ENCODE measurements at regions not wholly inside any gene's neighbourhood (a gene's known extent, or its start where the extent isn't known, plus 50 kb on each side); places are given as distances from the start of the nearest gene placed in this dataset.

GRCh38 chr3:118098827-118099226, 935.8 kb downstream of the IGSF11 start:
- H3K27ac ChIP-seq = no peak overlapping the region
- H3K4me3 ChIP-seq = no peak overlapping the region
- no peak for TF ChIP-seq CTCF (IDR thresholded peaks at IDR 0.05)
- ATAC-seq (no peak), DNase-seq (no peak)
- WGBS, 3 donors = 15 to 39% (median 36%) methylated on average over 1 of the region's 1 CpG
- intact Hi-C loops (cut with DNase I) = no loop called here
- H3K36me3 ChIP-seq (ENCODE audit: insufficient read depth in 1 of 2, low read depth in 1 of 2) = no peaks in the 10 kb centered on the region
- no peaks in the 10 kb centered on the region for H3K27me3 ChIP-seq (ENCODE audit: insufficient read depth in 3 of 3, low read length in 2 of 3)
- H3K4me1 ChIP-seq = no peaks in the 10 kb centered on the region
- no peaks in the 10 kb centered on the region for H3K9me3 ChIP-seq

GRCh38 chr3:118101891-118102290, 932.8 kb downstream of the IGSF11 start:
- no peaks in the 10 kb centered on the region for H3K4me1 ChIP-seq
- H3K36me3 ChIP-seq (ENCODE audit: insufficient read depth in 1 of 2, low read depth in 1 of 2) = no peaks in the 10 kb centered on the region
- ATAC-seq (no peak), DNase-seq (no peak)
- no peak overlapping the region for H3K27ac ChIP-seq
- no peaks in the 10 kb centered on the region for H3K9me3 ChIP-seq
- H3K27me3 ChIP-seq (ENCODE audit: insufficient read depth in 3 of 3, low read length in 2 of 3) = no peaks in the 10 kb centered on the region
- intact Hi-C loops (cut with DNase I) = no loop called here
- 83 to 95% (median 88%) methylated on average over 2 of the region's 2 CpGs for WGBS, 3 donors
- no peak overlapping the region for H3K4me3 ChIP-seq
- no peak for TF ChIP-seq CTCF (IDR thresholded peaks at IDR 0.05)

- ATAC-seq = no peak
- WGBS, 3 donors = 64 to 71% (median 71%) methylated on average over 2 of the region's 2 CpGs
- no peaks in the 10 kb centered on the region for H3K27me3 ChIP-seq (ENCODE audit: insufficient read depth in 3 of 3, low read length in 2 of 3)
- DNase-seq = no peak
- H3K36me3 ChIP-seq (ENCODE audit: insufficient read depth in 1 of 2, low read depth in 1 of 2) = no peaks in the 10 kb centered on the region
- intact Hi-C loops (cut with DNase I) = no loop called here
- H3K4me3 ChIP-seq = no peak overlapping the region
- no peaks in the 10 kb centered on the region for H3K4me1 ChIP-seq
- H3K9me3 ChIP-seq = no peaks in the 10 kb centered on the region
- TF ChIP-seq CTCF (IDR thresholded peaks at IDR 0.05) = no peak
- H3K27ac ChIP-seq = no peak overlapping the region
Observed at GRCh38 chr3:118102737-118103136, 931.9 kb downstream of the IGSF11 start.

GRCh38 chr3:118108201-118108600, 926.4 kb downstream of the IGSF11 start:
- ATAC-seq (no peak), DNase-seq (no peak)
- intact Hi-C loops (cut with DNase I) = no loop called here
- H3K9me3 ChIP-seq = no peaks in the 10 kb centered on the region
- H3K27me3 ChIP-seq (ENCODE audit: insufficient read depth in 3 of 3, low read length in 2 of 3) = no peaks in the 10 kb centered on the region
- no peak overlapping the region for H3K27ac ChIP-seq
- H3K36me3 ChIP-seq (ENCODE audit: insufficient read depth in 1 of 2, low read depth in 1 of 2) = no peaks in the 10 kb centered on the region
- TF ChIP-seq CTCF (IDR thresholded peaks at IDR 0.05) = no peak
- WGBS, 3 donors = 53 to 58% (median 58%) methylated on average over 2 of the region's 2 CpGs
- H3K4me3 ChIP-seq = no peak overlapping the region
- no peaks in the 10 kb centered on the region for H3K4me1 ChIP-seq

- no peak for TF ChIP-seq CTCF (IDR thresholded peaks at IDR 0.05)
- DNase-seq (no peak), ATAC-seq (no peak)
- Histone ChIP-seq H3K9me3 (no peaks in the 10 kb centered on the region), H3K36me3 (ENCODE audit: insufficient read depth in 1 of 2, low read depth in 1 of 2) (no peaks in the 10 kb centered on the region), H3K4me1 (no peaks in the 10 kb centered on the region), H3K27ac (no peak overlapping the region), H3K4me3 (no peak overlapping the region), H3K27me3 (ENCODE audit: insufficient read depth in 3 of 3, low read length in 2 of 3) (no peaks in the 10 kb centered on the region)
- WGBS, 3 donors = 88 to 96% (median 90%) methylated on average over 2 of the region's 2 CpGs
- intact Hi-C loops (cut with DNase I) = no loop called here
Observed at GRCh38 chr3:118108769-118109168, 925.9 kb downstream of the IGSF11 start.
